Stomach (tissue), 4 donors: ENCODE measurements at regions not wholly inside any gene's neighbourhood (a gene's known extent, or its start where the extent isn't known, plus 50 kb on each side); places are given as distances from the start of the nearest gene placed in this dataset.

Experiments used
- POLR2AphosphoS5 ChIP-seq, 3 donors: sonication (generic); formaldehyde crosslinking; IDR thresholded peaks; one replicate each; pipeline ENCODE4 v1.6.1; 2016; ENCODE audit warnings: antibody characterized with exemption in 3 of 3
- TF ChIP-seq, protein P1 (sequence below), 7 experiments: fragments of 450-650 bp in 4 of 7; fragments of 200-600 bp in 3 of 7; sonication (generic) in 3 of 7; IDR thresholded peaks; one replicate each; pipeline ENCODE4 v1.5.1; 2016 to 2019; ENCODE audit warnings: antibody characterized with exemption in 7 of 7, control low read depth in 2 of 7, mild to moderate bottlenecking in 1 of 7

DNA sequence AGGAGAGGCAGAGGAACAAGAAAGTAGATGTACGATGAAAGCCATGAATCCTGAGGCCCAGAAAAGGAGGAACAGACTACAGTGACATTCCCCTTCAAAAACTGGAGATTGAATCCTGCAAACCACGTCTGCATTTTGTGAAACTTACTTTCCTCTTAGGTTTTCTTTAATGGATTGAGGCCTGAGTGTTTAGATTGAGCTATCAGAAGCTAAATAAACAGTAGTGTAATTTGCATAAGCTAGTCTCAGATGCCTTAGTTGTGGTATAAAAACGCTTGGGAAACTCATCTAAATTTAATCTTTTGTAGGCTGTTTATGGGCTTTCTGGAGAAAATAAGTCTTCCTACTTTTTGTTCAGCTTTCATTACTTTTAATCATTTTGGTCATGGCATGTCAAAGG, 94.8 kb upstream of the HDAC9 start:
- TF ChIP-seq, protein P1, sequence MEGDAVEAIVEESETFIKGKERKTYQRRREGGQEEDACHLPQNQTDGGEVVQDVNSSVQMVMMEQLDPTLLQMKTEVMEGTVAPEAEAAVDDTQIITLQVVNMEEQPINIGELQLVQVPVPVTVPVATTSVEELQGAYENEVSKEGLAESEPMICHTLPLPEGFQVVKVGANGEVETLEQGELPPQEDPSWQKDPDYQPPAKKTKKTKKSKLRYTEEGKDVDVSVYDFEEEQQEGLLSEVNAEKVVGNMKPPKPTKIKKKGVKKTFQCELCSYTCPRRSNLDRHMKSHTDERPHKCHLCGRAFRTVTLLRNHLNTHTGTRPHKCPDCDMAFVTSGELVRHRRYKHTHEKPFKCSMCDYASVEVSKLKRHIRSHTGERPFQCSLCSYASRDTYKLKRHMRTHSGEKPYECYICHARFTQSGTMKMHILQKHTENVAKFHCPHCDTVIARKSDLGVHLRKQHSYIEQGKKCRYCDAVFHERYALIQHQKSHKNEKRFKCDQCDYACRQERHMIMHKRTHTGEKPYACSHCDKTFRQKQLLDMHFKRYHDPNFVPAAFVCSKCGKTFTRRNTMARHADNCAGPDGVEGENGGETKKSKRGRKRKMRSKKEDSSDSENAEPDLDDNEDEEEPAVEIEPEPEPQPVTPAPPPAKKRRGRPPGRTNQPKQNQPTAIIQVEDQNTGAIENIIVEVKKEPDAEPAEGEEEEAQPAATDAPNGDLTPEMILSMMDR (IDR thresholded peaks at IDR 0.05) = no peak
- TF ChIP-seq POLR2AphosphoS5 (IDR thresholded peaks at IDR 0.05) = no peak
